ENCODE measurements at regions not wholly inside any gene's neighbourhood (a gene's known extent, or its start where the extent isn't known, plus 50 kb on each side); places are given as distances from the start of the nearest gene placed in this dataset.

- no peak for TF ChIP-seq CTCF (IDR thresholded peaks at IDR 0.05)
These were observed 332.1 kb downstream of the DIRAS2 start for GRCh38 chr9:90310521-90310876.

GRCh38 chr9:90311811-90312210 lies 330.8 kb downstream of the DIRAS2 start:
- TF ChIP-seq CTCF (IDR thresholded peaks at IDR 0.05) = no peak
- no peak for DNase-seq
- Histone ChIP-seq H3K4me1 (no peaks in the 10 kb centered on the region), H3K4me3 (no peak overlapping the region), H3K27ac (no peak overlapping the region), H3K27me3 (peaks cover 0 to 4% of the 10 kb centered on the region in 2 donors), H3K9me3 (no peaks in the 10 kb centered on the region), H3K36me3 (no peaks in the 10 kb centered on the region)
- intact Hi-C loops (cut with DNase I) = no loop called here
- ATAC-seq = no peak

More at GRCh38 chr9:90310521-90310876, 332.1 kb downstream of the DIRAS2 start:
- intact Hi-C loops (cut with DNase I) = no loop called here
- Histone ChIP-seq H3K4me1 (no peaks in the 10 kb centered on the region), H3K36me3 (no peaks in the 10 kb centered on the region), H3K4me3 (no peak overlapping the region), H3K9me3 (no peaks in the 10 kb centered on the region), H3K27ac (no peak overlapping the region), H3K27me3 (no peaks in the 10 kb centered on the region)
- ATAC-seq (no peak), DNase-seq (no peak)

GRCh38 chr9:90322296-90322695 lies 320.3 kb downstream of the DIRAS2 start:
- Histone ChIP-seq H3K4me3 (no peak overlapping the region), H3K4me1 (no peaks in the 10 kb centered on the region), H3K27me3 (no peaks in the 10 kb centered on the region), H3K36me3 (no peaks in the 10 kb centered on the region), H3K27ac (no peak overlapping the region), H3K9me3 (no peaks in the 10 kb centered on the region)
- TF ChIP-seq CTCF (IDR thresholded peaks at IDR 0.05) = no peak
- no peak for DNase-seq
- no peak for ATAC-seq
- intact Hi-C loops (cut with DNase I) = no loop called here

GRCh38 chr9:90325913-90326653 lies 316.5 kb downstream of the DIRAS2 start:
- Histone ChIP-seq H3K36me3 (no peaks in the 10 kb centered on the region), H3K9me3 (no peaks in the 10 kb centered on the region), H3K27me3 (no peaks in the 10 kb centered on the region), H3K4me3 (no peak overlapping the region), H3K4me1 (no peaks in the 10 kb centered on the region), H3K27ac (no peak overlapping the region)
- DNase-seq (no peak), ATAC-seq (no peak)
- intact Hi-C loops (cut with DNase I) = no loop called here
- no peak for TF ChIP-seq CTCF (IDR thresholded peaks at IDR 0.05)

GRCh38 chr9:90330231-90330630 lies 312.4 kb downstream of the DIRAS2 start:
- Histone ChIP-seq H3K9me3 (no peaks in the 10 kb centered on the region), H3K4me3 (no peak overlapping the region), H3K27me3 (no peaks in the 10 kb centered on the region), H3K36me3 (no peaks in the 10 kb centered on the region), H3K27ac (no peak overlapping the region), H3K4me1 (no peaks in the 10 kb centered on the region)
- DNase-seq (no peak), ATAC-seq (no peak)
- no peak for TF ChIP-seq CTCF (IDR thresholded peaks at IDR 0.05)
- intact Hi-C loops (cut with DNase I) = no loop called here
